ENCODE measurements at regions not wholly inside any gene's neighbourhood (a gene's known extent, or its start where the extent isn't known, plus 50 kb on each side); places are given as distances from the start of the nearest gene placed in this dataset.

- no peak overlapping the region for H3K4me3 Mint-ChIP-seq
- H3K27ac Mint-ChIP-seq: no peak overlapping the region
- H3K4me1 Mint-ChIP-seq: no peaks in the 10 kb centered on the region
- CTCF ChIA-PET: no interaction called here
- no peak for DNase-seq
- no peaks in the 10 kb centered on the region for H3K36me3 Mint-ChIP-seq (ENCODE audit: low read depth)
- no peaks in the 10 kb centered on the region for H3K9me3 Mint-ChIP-seq
- POLR2A ChIA-PET: interaction anchor here (0.6 kb wide), 1 partner anchor 9 kb away, joined by 4 read pairs; no protein-coding TSS in a partner anchor
- H3K27me3 Mint-ChIP-seq: no peaks in the 10 kb centered on the region
These were observed 95.7 kb upstream of the PSMD7 start for GRCh38 chr16:74200921-74201320.

- POLR2A ChIA-PET: no interaction called here
- no peak overlapping the region for H3K4me3 Mint-ChIP-seq
- no peaks in the 10 kb centered on the region for H3K9me3 Mint-ChIP-seq
- no peak for DNase-seq
- no peaks in the 10 kb centered on the region for H3K36me3 Mint-ChIP-seq (ENCODE audit: low read depth)
- H3K4me1 Mint-ChIP-seq: no peaks in the 10 kb centered on the region
- H3K27me3 Mint-ChIP-seq: no peaks in the 10 kb centered on the region
- CTCF ChIA-PET: no interaction called here
- H3K27ac Mint-ChIP-seq: no peak overlapping the region
These were observed 96.8 kb upstream of the PSMD7 start for GRCh38 chr16:74199842-74200124.

GRCh38 chr16:74199066-74199841, 97.4 kb upstream of the PSMD7 start:
- ChIA-PET CTCF (no interaction called here), POLR2A (no interaction called here)
- H3K4me3 Mint-ChIP-seq: no peak overlapping the region
- H3K27me3 Mint-ChIP-seq: no peaks in the 10 kb centered on the region
- no peaks in the 10 kb centered on the region for H3K9me3 Mint-ChIP-seq
- no peaks in the 10 kb centered on the region for H3K4me1 Mint-ChIP-seq
- DNase-seq: no peak
- no peak overlapping the region for H3K27ac Mint-ChIP-seq
- H3K36me3 Mint-ChIP-seq (ENCODE audit: low read depth): no peaks in the 10 kb centered on the region

GRCh38 chr16:74192281-74192797, 104.3 kb upstream of the PSMD7 start:
- DNase-seq: no peak
- H3K4me1 Mint-ChIP-seq: no peaks in the 10 kb centered on the region
- H3K4me3 Mint-ChIP-seq: no peak overlapping the region
- H3K27ac Mint-ChIP-seq: no peak overlapping the region
- CTCF ChIA-PET: no interaction called here
- POLR2A ChIA-PET: no interaction called here
- H3K9me3 Mint-ChIP-seq: no peaks in the 10 kb centered on the region
- no peaks in the 10 kb centered on the region for H3K36me3 Mint-ChIP-seq (ENCODE audit: low read depth)
- H3K27me3 Mint-ChIP-seq: no peaks in the 10 kb centered on the region

- DNase-seq: no peak
- no peaks in the 10 kb centered on the region for H3K4me1 Mint-ChIP-seq
- CTCF ChIA-PET: no interaction called here
- no peaks in the 10 kb centered on the region for H3K36me3 Mint-ChIP-seq (ENCODE audit: low read depth)
- H3K4me3 Mint-ChIP-seq: no peak overlapping the region
- no peaks in the 10 kb centered on the region for H3K27me3 Mint-ChIP-seq
- no peak overlapping the region for H3K27ac Mint-ChIP-seq
- H3K9me3 Mint-ChIP-seq: no peaks in the 10 kb centered on the region
- POLR2A ChIA-PET: no interaction called here
These were observed 106.3 kb upstream of the PSMD7 start for GRCh38 chr16:74190292-74190691.

GRCh38 chr16:74188856-74189255, 107.8 kb upstream of the PSMD7 start:
- H3K4me3 Mint-ChIP-seq: no peak overlapping the region
- no peak for DNase-seq
- ChIA-PET CTCF (no interaction called here), POLR2A (no interaction called here)
- no peak overlapping the region for H3K27ac Mint-ChIP-seq
- no peaks in the 10 kb centered on the region for H3K36me3 Mint-ChIP-seq (ENCODE audit: low read depth)
- no peaks in the 10 kb centered on the region for H3K9me3 Mint-ChIP-seq
- H3K27me3 Mint-ChIP-seq: no peaks in the 10 kb centered on the region
- H3K4me1 Mint-ChIP-seq: no peaks in the 10 kb centered on the region

- ChIA-PET POLR2A (no interaction called here), CTCF (interaction anchor here (1.1 kb wide), 1 partner anchor 33 kb away, joined by 3 read pairs; no protein-coding TSS in a partner anchor)
- H3K27me3 Mint-ChIP-seq: no peaks in the 10 kb centered on the region
- no peaks in the 10 kb centered on the region for H3K4me1 Mint-ChIP-seq
- no peaks in the 10 kb centered on the region for H3K9me3 Mint-ChIP-seq
- no peak overlapping the region for H3K4me3 Mint-ChIP-seq
- DNase-seq: no peak
- H3K27ac Mint-ChIP-seq: no peak overlapping the region
- no peaks in the 10 kb centered on the region for H3K36me3 Mint-ChIP-seq (ENCODE audit: low read depth)
These were observed 110.0 kb upstream of the PSMD7 start for GRCh38 chr16:74186561-74186971.

GRCh38 chr16:74184839-74185238, 111.8 kb upstream of the PSMD7 start:
- Mint-ChIP-seq H3K27ac (no peak overlapping the region), H3K27me3 (no peaks in the 10 kb centered on the region), H3K36me3 (ENCODE audit: low read depth) (no peaks in the 10 kb centered on the region), H3K9me3 (no peaks in the 10 kb centered on the region), H3K4me3 (no peak overlapping the region), H3K4me1 (no peaks in the 10 kb centered on the region)
- no peak for DNase-seq
- CTCF ChIA-PET: no interaction called here
- POLR2A ChIA-PET: no interaction called here

GRCh38 chr16:74183601-74184360, 112.8 kb upstream of the PSMD7 start:
- no peaks in the 10 kb centered on the region for H3K36me3 Mint-ChIP-seq (ENCODE audit: low read depth)
- no peaks in the 10 kb centered on the region for H3K4me1 Mint-ChIP-seq
- H3K27ac Mint-ChIP-seq: no peak overlapping the region
- no peaks in the 10 kb centered on the region for H3K27me3 Mint-ChIP-seq
- ChIA-PET CTCF (no interaction called here), POLR2A (no interaction called here)
- DNase-seq: no peak
- H3K4me3 Mint-ChIP-seq: no peak overlapping the region
- no peaks in the 10 kb centered on the region for H3K9me3 Mint-ChIP-seq

- ChIA-PET CTCF (no interaction called here), POLR2A (no interaction called here)
- Mint-ChIP-seq H3K4me1 (no peaks in the 10 kb centered on the region), H3K27ac (no peak overlapping the region), H3K4me3 (no peak overlapping the region), H3K36me3 (ENCODE audit: low read depth) (no peaks in the 10 kb centered on the region), H3K9me3 (no peaks in the 10 kb centered on the region), H3K27me3 (no peaks in the 10 kb centered on the region)
- no peak for DNase-seq
These were observed 126.8 kb upstream of the PSMD7 start for GRCh38 chr16:74169687-74170376.

GRCh38 chr16:74169066-74169465, 127.5 kb upstream of the PSMD7 start:
- H3K4me1 Mint-ChIP-seq: no peaks in the 10 kb centered on the region
- H3K27me3 Mint-ChIP-seq: no peaks in the 10 kb centered on the region
- no peaks in the 10 kb centered on the region for H3K36me3 Mint-ChIP-seq (ENCODE audit: low read depth)
- DNase-seq: no peak
- H3K9me3 Mint-ChIP-seq: no peaks in the 10 kb centered on the region
- CTCF ChIA-PET: no interaction called here
- H3K27ac Mint-ChIP-seq: no peak overlapping the region
- H3K4me3 Mint-ChIP-seq: no peak overlapping the region
- POLR2A ChIA-PET: no interaction called here

- ChIA-PET POLR2A (no interaction called here), CTCF (no interaction called here)
- Mint-ChIP-seq H3K4me3 (no peak overlapping the region), H3K9me3 (no peaks in the 10 kb centered on the region), H3K4me1 (no peaks in the 10 kb centered on the region), H3K36me3 (ENCODE audit: low read depth) (no peaks in the 10 kb centered on the region), H3K27ac (no peak overlapping the region), H3K27me3 (no peaks in the 10 kb centered on the region)
- no peak for DNase-seq
These were observed 128.2 kb upstream of the PSMD7 start for GRCh38 chr16:74168445-74168844.

- no peaks in the 10 kb centered on the region for H3K36me3 Mint-ChIP-seq (ENCODE audit: low read depth)
- CTCF ChIA-PET: no interaction called here
- POLR2A ChIA-PET: no interaction called here
- no peak overlapping the region for H3K27ac Mint-ChIP-seq
- no peak for DNase-seq
- no peaks in the 10 kb centered on the region for H3K9me3 Mint-ChIP-seq
- H3K4me1 Mint-ChIP-seq: no peaks in the 10 kb centered on the region
- H3K4me3 Mint-ChIP-seq: no peak overlapping the region
- no peaks in the 10 kb centered on the region for H3K27me3 Mint-ChIP-seq
These were observed 130.2 kb upstream of the PSMD7 start for GRCh38 chr16:74166456-74166855.
